ENCODE measurements at regions not wholly inside any gene's neighbourhood (a gene's known extent, or its start where the extent isn't known, plus 50 kb on each side); places are given as distances from the start of the nearest gene placed in this dataset.

DNA sequence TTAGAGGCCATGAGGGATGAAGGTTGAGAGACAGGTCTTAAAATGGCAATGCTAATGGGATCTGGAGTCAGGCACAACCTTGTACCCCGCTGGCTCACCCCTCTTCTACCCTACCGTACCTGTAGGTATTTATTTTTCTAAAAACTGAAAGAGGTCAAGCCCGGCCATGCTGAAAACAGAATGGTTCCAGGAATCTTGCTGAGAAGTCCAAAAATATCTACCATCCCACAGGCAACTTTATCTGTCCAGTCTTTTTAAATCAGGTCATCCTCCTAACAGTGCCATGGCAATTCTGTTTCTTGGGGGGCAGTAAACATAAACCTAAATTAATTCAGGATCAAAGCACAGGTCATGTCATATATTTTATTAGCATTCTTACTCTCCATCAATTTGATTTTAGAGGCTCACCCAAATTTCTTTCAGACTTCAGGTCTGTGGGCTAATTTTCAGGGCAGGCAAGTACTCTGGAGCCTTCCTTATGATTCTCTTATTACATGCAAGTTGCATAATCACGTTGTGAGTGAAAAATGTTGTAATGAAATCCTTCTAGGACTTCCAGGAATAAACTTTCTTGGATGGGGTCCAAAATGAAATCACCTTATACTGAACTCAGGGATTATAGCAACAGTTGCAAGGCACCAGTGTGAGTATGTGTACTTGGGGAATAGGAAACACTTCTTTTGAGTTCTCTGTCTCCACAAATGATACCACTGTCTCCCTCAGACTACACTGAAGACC, 102.7 kb upstream of the NREP start:
- H3K9me3 ChIP-seq (ENCODE audit: low read length): no peaks in the 10 kb centered on the region
- H4K20me1 ChIP-seq (ENCODE audit: low read length): no peaks in the 10 kb centered on the region
- no peaks in the 10 kb centered on the region for H3F3A ChIP-seq (ENCODE audit: low read length, unreplicated experiment)
- H3K27me3 ChIP-seq (ENCODE audit: low read length): no peaks in the 10 kb centered on the region
- ATAC-seq (no peak), DNase-seq (peak; percentile 9)
- no TSS peak for BruUV-seq (replicated peaks)
- H3K4me3 ChIP-seq (ENCODE audit: low read length): no peak overlapping the region
- H2AFZ ChIP-seq (ENCODE audit: low read length): no peak overlapping the region
- H3K4me2 ChIP-seq (ENCODE audit: low read length): no peak overlapping the region
- no peaks in the 10 kb centered on the region for H3K9me2 ChIP-seq (replicated peaks; ENCODE audit: low read length)
- no peak overlapping the region for H3K27ac ChIP-seq (ENCODE audit: low read length)
- H3K79me2 ChIP-seq (ENCODE audit: low read length): no peaks in the 10 kb centered on the region
- POLR2A ChIA-PET (ENCODE audit: unreplicated experiment): no interaction called here
- no peak for TF ChIP-seq EZH2phosphoT487 (IDR thresholded peaks at IDR 0.05; ENCODE audit: borderline replicate concordance, low read length)
- TF ChIP-seq, protein P1, sequence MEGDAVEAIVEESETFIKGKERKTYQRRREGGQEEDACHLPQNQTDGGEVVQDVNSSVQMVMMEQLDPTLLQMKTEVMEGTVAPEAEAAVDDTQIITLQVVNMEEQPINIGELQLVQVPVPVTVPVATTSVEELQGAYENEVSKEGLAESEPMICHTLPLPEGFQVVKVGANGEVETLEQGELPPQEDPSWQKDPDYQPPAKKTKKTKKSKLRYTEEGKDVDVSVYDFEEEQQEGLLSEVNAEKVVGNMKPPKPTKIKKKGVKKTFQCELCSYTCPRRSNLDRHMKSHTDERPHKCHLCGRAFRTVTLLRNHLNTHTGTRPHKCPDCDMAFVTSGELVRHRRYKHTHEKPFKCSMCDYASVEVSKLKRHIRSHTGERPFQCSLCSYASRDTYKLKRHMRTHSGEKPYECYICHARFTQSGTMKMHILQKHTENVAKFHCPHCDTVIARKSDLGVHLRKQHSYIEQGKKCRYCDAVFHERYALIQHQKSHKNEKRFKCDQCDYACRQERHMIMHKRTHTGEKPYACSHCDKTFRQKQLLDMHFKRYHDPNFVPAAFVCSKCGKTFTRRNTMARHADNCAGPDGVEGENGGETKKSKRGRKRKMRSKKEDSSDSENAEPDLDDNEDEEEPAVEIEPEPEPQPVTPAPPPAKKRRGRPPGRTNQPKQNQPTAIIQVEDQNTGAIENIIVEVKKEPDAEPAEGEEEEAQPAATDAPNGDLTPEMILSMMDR (conservative IDR thresholded peaks at IDR 0.05; ENCODE audit: low read depth, low read length): no peak
- no peak for TF ChIP-seq EZH2 (IDR thresholded peaks at IDR 0.05; ENCODE audit: low read length, unreplicated experiment)
- no peaks in the 10 kb centered on the region for H3K36me3 ChIP-seq (ENCODE audit: low read depth, low read length)
- CTCF ChIA-PET: no interaction called here
- H3K9ac ChIP-seq (ENCODE audit: low read length): no peak overlapping the region
- intact Hi-C loops (cut with micrococcal nuclease): loop anchor here (5.0 kb wide), 1 partner anchor 153 kb away; no protein-coding TSS in a partner anchor
- H3K4me1 ChIP-seq (ENCODE audit: insufficient read depth, low read length): no peaks in the 10 kb centered on the region

DNA sequence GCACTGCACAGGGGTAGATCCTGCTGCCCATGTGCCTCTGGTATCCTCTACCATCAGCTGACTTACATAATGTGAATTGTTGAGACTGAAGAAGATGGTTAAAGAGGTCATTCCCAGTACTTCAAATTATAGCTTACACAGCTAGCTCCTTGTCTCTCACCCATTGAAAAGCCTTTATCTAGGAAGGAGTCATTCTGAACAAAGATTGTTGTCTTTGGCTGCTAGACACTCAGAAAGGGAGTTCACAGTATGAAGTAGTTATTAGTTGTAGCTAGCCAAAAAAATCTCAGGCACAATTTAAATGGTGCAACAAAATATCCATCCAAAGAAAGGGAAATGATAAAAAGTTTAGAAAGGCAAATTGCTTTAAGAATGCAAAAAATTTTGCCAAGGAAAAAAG, 102.0 kb upstream of the NREP start:
- Histone ChIP-seq H3K9me3 (ENCODE audit: low read length) (no peaks in the 10 kb centered on the region), H3K36me3 (ENCODE audit: low read depth, low read length) (no peaks in the 10 kb centered on the region), H3K27ac (ENCODE audit: low read length) (no peak overlapping the region), H3K9ac (ENCODE audit: low read length) (no peak overlapping the region), H3K27me3 (ENCODE audit: low read length) (no peaks in the 10 kb centered on the region), H3K79me2 (ENCODE audit: low read length) (no peaks in the 10 kb centered on the region), H3F3A (ENCODE audit: low read length, unreplicated experiment) (no peaks in the 10 kb centered on the region), H3K4me3 (ENCODE audit: low read length) (no peak overlapping the region), H3K9me2 (replicated peaks; ENCODE audit: low read length) (no peaks in the 10 kb centered on the region), H2AFZ (ENCODE audit: low read length) (no peak overlapping the region), H3K4me2 (ENCODE audit: low read length) (no peak overlapping the region), H4K20me1 (ENCODE audit: low read length) (no peaks in the 10 kb centered on the region), H3K4me1 (ENCODE audit: insufficient read depth, low read length) (no peaks in the 10 kb centered on the region)
- ChIA-PET CTCF (no interaction called here), POLR2A (ENCODE audit: unreplicated experiment) (no interaction called here)
- ATAC-seq (no peak), DNase-seq (no peak)
- TF ChIP-seq, protein P1 (conservative IDR thresholded peaks at IDR 0.05; ENCODE audit: low read depth, low read length): no peak
- TF ChIP-seq EZH2phosphoT487 (IDR thresholded peaks at IDR 0.05; ENCODE audit: borderline replicate concordance, low read length) (no peak), EZH2 (IDR thresholded peaks at IDR 0.05; ENCODE audit: low read length, unreplicated experiment) (no peak)
- intact Hi-C loops (cut with micrococcal nuclease): loop anchor here (5.0 kb wide), 1 partner anchor 153 kb away; no protein-coding TSS in a partner anchor
- no TSS peak for BruUV-seq (replicated peaks)

DNA sequence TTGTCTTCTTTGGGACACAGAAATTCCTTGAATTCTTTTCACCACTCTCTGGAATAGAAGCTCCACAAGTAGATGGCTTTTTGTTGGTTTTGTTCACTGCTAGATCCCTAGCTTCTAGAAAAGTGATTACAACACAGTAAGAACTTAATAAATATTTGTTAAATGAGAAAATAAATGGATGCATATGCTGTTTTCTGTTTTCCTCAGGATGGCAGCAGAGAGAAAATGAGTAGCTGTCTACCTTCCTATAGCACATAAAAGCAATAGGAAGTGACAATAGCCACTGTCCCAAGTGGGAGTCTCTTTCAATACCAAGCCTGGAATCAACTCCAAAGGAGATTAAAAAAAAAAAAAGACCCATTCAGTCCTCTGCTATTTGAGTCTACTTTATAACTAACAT, 100.6 kb upstream of the NREP start:
- no peaks in the 10 kb centered on the region for H3F3A ChIP-seq (ENCODE audit: low read length, unreplicated experiment)
- H3K27me3 ChIP-seq (ENCODE audit: low read length): no peaks in the 10 kb centered on the region
- no peaks in the 10 kb centered on the region for H4K20me1 ChIP-seq (ENCODE audit: low read length)
- H3K36me3 ChIP-seq (ENCODE audit: low read depth, low read length): no peaks in the 10 kb centered on the region
- POLR2A ChIA-PET (ENCODE audit: unreplicated experiment): no interaction called here
- H2AFZ ChIP-seq (ENCODE audit: low read length): no peak overlapping the region
- DNase-seq (peak; percentile 25), ATAC-seq (peak; percentile 40; the same call in 1 of the 2 replicates)
- H3K9me2 ChIP-seq (replicated peaks; ENCODE audit: low read length): no peaks in the 10 kb centered on the region
- no peaks in the 10 kb centered on the region for H3K79me2 ChIP-seq (ENCODE audit: low read length)
- BruUV-seq (replicated peaks): no TSS peak
- H3K27ac ChIP-seq (ENCODE audit: low read length): no peak overlapping the region
- H3K9ac ChIP-seq (ENCODE audit: low read length): no peak overlapping the region
- H3K9me3 ChIP-seq (ENCODE audit: low read length): no peaks in the 10 kb centered on the region
- TF ChIP-seq, protein P1 (conservative IDR thresholded peaks at IDR 0.05; ENCODE audit: low read depth, low read length): peak; percentile 38
- no peak for TF ChIP-seq EZH2 (IDR thresholded peaks at IDR 0.05; ENCODE audit: low read length, unreplicated experiment)
- no peak overlapping the region for H3K4me3 ChIP-seq (ENCODE audit: low read length)
- intact Hi-C loops (cut with micrococcal nuclease): loop anchor here (1.0 to 5.0 kb wide), 2 partner anchors 155 to 290 kb away; no protein-coding TSS in a partner anchor
- CTCF ChIA-PET: interaction anchor here (0.6 kb wide), 1 partner anchor 494 kb away, joined by 4 read pairs; no protein-coding TSS in a partner anchor
- H3K4me1 ChIP-seq (ENCODE audit: insufficient read depth, low read length): no peaks in the 10 kb centered on the region
- no peak overlapping the region for H3K4me2 ChIP-seq (ENCODE audit: low read length)
